RCC 7860 (cell line): ENCODE measurements at regions not wholly inside any gene's neighbourhood (a gene's known extent, or its start where the extent isn't known, plus 50 kb on each side); places are given as distances from the start of the nearest gene placed in this dataset.
"Not testable (repeated sequence)": the region's sequence is repeated elsewhere in the genome, so short reads cannot be mapped to it uniquely, and the experiment has no call there.

Experiments
- DNase-seq: peaks from one replicate; pipeline ENCODE4 v3.0.0-alpha.2; 2015; ENCODE audit warnings: low spot score
- FAIRE-seq: peaks from 2 replicates; lab custom pipeline; 2012; peaks lifted over from hg19 to GRCh38; lab: Jason Lieb, UNC

DNA sequence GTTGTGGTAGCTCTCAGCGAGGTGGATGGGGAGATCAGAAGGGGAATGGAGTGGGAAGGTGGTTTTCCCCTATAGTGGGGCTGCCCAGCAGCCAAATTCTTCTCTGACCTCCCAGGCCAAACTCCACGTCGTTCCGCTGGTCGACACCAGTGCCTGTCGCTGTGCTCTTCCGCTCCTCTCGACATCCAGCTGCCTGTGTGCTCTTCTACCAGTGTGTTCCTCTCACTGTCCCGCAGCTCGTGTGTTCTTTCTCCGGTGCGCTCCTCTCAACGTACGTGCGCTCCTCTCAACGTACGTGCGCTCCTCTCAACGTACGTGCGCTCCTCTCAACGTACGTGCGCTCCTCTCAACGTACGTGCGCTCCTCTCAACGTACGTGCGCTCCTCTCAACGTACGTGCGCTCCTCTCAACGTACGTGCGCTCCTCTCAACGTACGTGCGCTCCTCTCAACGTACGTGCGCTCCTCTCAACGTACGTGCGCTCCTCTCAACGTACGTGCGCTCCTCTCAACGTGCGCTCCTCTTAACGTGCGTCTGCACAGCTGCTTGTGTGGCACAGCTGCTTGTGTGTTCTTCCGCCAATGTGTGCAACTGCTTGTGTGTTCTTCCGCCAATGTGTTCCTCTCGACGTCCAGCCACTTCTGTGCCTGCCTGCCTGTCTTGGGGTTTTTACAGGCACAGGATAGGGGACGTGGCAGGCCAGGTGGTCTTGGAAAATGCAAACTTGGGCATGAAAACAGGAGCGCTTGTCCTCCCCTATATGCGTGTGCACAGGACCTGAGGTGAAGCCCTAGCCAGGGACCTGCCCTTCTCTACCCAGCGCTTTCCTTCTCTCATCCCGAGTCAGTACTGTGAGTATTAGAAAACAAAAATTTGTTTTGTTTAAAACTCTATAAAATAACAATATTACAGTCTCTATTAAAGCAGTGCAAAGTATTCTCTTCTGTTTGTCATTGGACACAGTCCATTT is 991.1 kb downstream of the GBE1 start:
- DNase-seq (no peak), FAIRE-seq (no peak)

DNA sequence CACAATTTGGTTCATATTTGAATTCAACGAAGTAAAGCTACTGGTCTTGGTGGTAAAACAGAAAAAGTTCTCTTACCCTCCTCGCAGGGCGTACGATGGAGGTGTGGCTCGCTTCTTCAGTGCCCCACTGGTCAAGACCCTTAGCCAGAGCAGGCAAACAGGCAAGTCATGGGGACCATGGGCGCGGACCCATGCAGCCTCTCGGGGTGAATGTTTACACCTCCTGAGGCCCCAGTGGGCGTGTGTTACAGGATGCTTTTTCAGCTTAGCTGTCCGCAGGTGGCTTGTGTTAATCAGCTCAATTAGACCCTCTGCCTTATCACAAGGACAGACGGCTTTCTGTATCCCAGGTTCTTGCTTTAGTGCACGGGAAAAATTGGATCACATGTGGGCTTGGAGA is 991.8 kb downstream of the GBE1 start:
- DNase-seq: no peak
- no peak for FAIRE-seq

DNA sequence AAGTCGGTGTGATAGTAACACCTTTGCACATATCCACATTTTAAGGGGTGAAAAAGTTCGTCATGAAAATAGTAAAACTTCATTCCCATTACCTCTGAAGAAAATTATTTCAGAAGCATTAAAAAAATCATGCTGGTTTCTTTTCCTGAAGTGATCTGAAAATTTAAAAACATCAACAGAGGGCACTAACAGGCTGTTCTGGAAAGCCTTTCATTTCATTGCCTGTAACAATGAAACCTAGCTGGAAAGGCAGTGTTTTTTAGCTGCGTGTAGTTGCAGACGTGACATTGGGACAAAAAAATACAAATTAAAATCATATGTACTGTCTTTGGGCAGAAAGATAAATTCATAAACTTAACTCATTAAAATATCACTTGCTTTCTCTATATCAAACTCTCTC is 993.8 kb downstream of the GBE1 start:
- no peak for DNase-seq
- FAIRE-seq: no peak

DNA sequence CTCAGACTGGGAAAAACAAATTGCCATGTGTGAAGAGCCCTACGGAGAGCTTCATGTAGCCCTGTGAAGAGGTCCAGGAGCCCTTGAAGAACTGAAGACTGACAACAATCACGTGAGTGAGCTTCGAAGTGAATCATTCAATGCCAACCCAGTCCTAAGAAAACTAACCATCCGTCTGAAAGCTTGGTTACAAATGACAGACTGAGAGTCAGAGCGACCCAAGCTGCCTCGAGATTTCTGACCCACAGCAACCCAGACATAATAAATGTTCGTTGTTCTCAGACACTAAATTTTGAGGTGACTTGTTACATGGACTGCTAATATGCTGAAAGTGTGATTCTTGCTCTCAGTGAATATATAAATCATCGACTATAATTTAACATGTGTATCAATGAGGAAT is 987.2 kb upstream of the ROBO1 start:
- FAIRE-seq (no peak), DNase-seq (no peak)

DNA sequence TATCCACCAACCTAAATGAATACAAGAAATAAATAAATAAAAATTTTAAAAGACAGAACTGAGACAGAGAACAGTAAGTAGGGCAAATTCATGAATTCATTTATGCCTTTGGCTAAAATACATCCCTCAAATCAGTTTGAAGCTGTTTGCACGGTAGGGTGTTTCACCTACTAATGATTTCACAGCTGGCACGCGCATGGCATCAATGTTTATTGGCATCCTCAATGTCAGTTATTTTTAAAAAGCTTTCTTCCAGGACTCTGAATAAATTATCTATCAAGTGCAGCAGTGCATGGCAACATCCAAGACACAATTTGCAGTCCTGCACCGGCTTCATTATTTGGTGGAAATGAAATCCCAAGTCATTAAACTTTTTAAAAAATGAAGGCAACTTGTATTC is 985.2 kb upstream of the ROBO1 start:
- DNase-seq (no peak), FAIRE-seq (no peak)

DNA sequence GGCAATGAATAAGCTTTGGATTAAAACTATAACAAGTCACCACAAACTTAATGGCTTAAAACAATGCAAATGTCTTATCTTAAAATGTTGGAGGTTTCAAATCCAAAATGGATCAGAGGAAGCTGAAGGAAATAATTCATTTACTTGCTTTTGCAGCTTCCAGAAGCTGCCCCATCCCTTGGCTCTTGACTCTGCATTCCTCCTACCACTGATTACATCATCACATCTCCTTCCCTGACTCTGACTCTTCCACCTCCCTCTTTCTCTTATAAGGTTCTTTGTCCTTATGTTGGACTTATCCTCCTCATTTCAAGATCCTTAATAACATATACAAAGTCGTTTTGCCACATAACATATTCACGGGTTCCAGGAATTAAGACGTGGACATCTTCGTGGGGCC is 982.8 kb upstream of the ROBO1 start:
- FAIRE-seq (no peak), DNase-seq (no peak)

DNA sequence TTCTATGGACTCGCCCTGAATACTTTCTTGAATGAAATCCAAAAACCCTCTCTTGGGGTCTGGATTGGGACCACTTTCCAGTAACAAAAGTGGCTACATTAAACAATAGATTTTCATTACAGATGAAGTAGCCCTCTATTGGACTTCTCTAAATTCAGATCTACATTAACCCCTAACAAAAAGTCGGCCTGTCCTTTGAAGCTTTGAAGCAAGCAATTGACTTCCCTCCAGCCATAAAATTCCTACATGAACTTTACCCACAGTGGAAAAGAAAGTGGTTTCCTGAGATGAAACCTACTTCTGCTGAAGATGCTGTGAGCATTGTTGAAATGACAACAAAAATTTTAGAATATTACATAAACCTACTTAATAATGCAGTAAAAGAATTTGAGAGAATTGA is 967.1 kb upstream of the ROBO1 start:
- FAIRE-seq (no peak), DNase-seq (no peak)

DNA sequence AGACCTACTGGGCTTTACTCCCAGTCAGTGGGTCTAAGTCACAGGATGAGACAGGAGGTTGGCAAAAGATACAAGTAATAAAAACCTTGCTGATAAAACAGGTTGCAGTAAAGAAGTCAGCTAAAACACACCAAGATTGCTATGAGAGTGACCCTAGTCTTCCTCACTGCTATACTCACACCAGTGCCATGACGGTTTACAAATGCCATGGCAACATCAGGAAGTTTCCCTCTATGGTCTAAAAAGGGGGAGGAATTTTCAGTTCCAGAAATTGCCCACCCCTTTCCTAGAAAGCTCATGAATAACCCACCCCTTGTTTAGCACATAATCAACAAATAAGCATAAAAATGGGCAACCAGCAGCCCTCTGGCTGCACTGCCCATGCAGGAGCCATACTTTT is 966.7 kb upstream of the ROBO1 start:
- DNase-seq (no peak), FAIRE-seq (no peak)

DNA sequence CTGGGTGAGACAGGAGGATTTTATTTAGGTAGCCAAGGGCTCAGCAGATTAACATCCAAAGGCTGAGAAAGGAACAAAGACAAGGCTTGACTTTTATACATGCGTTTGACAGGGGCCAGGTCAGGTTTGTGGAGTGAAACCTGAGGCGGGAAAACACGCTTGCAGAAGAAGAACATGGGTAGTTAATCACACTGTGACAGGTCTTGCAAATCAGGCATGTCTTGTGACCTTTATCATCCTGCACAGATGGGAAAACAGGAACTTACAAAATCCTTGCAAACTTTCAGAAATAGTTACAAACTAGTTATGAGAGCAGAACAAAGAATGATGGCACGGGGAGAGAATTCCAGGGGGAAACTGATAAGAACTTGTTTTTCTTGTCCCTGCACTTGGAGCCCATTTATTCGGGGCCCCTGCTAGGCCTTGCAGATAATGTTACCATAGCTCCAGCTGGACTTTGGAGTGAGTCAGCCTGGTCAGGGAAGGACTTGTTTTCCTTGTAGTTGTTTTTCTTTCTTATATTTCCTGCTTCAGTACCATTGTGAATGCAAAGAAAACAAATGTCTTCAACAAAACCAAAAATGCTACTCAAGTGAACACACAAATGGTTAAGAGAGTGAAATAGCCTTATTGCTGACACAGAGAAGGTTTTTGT is 965.9 kb upstream of the ROBO1 start:
- DNase-seq (no peak), FAIRE-seq (no peak)

DNA sequence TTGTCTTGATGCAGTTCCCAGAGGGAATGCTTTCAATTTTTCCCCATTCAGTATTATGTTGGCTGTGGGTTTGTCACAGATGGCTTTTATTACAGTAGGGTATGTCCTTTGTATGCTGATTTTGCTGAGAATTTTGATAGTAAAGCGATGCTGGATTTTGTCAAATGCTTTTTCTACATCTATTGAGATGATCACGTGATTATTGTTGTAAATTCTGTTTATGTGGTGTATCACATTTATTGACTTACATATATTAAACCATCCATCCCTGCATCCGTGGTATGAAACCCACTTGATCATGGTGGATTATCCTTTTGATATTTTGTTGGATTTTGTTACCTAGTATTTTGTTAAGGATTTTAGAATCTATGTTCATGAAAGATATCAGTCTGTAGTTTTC is 959.8 kb upstream of the ROBO1 start:
- not testable (repeated sequence) for FAIRE-seq, DNase-seq

DNA sequence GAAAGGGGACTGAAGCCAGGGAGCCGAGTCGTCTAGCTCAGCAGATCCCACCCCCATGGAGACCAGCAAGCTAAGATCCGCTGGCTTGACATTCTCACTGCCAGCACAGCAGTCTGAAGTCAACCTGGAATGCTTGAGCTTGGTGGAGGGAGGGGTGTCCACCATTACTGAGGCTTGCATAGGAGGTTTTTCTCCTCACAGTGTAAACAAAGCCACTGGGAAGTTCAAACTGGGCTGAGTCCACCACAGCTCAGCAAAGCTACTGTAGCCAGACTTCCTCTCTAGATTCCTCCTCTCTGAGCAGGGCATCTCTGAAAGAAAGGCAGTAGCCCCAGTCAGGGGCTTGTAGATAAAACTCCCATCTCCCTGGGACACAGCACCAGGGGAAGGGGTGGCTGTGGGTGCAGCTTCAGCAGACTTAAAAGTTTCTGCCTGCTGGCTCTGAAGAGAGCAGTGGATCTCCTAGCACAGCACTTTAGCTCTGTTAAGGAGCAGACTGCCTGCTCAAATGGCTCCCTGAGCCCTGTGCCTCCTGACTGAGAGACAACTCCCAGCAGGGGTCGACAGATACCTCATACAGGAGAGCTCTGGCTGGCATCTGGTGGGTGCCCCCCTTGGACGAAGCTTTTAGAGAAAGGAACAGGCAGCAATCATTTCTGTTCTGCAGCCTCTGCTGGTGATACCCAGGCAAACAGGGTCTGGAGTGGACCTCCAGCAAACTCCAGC is 942.0 kb upstream of the ROBO1 start:
- not testable (repeated sequence) for FAIRE-seq

DNA sequence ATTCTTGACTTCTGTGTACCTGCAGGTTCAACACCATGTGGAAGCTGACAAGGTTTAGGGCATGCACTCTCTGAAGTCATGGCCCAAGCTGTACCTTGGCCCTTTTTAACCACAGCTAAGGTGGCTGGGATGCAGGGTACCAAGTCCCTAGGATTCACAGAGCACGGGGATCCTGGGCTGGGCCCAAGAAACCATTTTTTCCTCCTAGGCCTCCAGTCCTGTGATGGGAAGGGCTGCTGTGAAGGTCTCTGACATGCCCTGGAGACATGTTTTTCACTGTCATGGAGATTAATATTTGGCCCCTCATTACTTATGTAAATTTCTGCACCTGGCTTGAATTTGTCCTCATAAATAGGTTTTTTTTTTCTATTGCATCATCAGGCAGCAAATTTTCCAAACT is 937.5 kb upstream of the ROBO1 start:
- DNase-seq (no peak), FAIRE-seq (no peak)

More for the DNA sequence above, 942.0 kb upstream of the ROBO1 start:
- DNase-seq: not testable (repeated sequence)

DNA sequence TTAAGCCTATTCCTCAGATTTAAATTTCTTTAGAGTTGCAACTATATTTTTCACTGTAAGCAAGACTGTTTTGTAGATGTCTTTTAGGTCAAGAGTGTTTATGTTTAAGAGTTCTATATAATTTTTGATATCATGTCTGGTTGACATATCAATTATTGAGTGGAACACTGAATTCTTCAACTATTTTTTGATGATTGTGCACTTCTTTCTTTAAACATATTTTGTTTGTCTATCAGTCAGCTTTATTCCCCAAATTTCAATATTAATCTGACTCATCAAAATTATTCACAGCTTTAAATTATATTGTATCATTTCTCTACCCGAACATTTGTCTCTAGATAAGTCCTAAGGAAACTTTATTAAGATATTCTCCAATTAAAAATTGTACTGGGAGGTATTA is 933.6 kb upstream of the ROBO1 start:
- no peak for FAIRE-seq
- DNase-seq: no peak

DNA sequence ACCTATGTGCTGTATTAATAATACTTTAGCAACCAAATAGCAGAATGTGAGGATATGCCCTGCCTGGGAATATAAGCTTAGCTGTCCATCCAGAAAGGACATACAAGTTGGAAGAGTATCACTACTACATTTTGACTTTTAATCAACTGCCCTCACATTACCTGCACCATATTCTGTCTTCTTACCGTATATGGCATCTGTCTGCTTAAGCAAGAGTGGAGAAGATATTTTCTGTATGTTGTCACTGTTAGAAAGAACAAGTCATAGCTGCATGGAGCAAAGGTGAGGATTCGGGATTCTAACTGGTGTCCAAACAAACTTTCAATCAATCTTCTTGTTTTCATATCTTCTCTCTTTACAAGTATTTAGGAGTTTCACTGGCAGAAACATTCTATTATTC is 929.5 kb upstream of the ROBO1 start:
- FAIRE-seq: no peak

DNA sequence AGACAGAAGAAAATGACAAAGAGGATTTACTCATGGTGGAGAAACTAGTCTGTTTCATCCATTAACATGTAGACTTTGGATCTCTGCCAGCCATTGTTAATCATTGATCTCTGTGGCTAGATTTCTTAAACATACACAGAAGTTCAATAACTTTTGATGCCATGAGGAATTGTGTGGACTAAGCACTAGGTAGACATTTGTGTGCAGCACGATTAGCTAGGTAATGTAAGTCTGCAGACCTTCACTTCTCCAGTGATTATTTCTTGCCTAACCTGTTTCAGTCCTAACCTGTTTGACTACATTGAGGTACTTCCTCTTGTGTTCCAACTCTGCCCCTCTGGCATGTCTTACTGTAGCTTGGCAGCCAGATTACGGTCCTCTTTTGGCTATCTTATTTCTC is 928.5 kb upstream of the ROBO1 start:
- peak; percentile 16 for FAIRE-seq
- no peak for DNase-seq

More for the DNA sequence above, 929.5 kb upstream of the ROBO1 start:
- DNase-seq: no peak

DNA sequence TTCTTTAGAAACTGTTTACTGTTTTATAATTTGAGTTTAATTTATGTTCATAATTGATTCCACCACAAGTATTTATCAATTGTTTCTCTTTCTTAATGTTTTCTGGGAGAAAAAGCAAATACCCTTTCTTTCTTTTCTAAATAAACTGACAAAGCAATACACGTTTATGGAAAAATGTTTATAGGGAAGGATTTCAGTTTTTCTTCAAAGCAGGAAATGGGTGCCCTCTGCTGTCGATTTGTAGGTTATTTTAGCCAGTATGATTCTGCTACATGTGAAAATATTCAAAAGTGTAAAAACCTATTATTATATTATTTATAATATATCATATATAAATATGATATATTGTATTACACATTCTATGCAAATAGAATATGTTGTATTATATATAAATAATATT is 921.0 kb upstream of the ROBO1 start:
- no peak for DNase-seq
- peak; percentile 65 for FAIRE-seq

DNA sequence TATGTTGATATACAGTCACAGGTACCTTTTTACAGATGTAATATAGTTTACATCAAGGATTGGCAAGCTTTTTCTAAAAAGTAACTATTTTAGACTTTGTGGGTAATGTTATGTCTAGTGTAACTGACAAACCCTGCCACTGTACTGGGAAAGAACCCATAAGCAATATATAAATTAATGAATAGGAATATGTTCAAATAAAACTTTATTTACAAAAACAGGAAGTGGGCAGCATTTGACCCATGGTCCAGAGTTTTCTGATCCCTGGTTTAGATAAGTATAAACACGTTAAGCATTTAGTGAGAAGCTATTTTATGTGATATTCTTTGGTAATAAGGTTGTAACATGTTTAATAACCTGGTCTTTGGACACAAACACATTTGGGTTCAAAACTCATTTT is 915.2 kb upstream of the ROBO1 start:
- FAIRE-seq: no peak
- no peak for DNase-seq

DNA sequence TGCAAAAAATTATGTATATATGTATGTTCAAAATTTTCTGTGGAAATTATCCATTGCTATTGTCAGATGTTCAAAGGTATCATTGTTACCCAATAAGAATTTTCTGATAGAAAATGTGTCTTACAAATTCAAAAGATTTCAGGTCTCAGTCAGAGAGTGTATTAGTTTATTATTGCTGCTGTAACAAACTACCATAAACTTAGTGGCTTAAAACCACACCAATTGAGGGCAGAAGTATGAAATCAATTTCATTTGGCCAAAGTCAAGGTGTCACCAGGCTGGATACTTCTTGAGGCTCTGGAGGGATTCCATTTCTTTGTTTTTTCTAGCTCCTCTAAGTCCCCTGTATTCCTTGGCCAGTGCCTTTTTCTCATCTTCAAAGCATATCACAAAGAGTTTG is 914.4 kb upstream of the ROBO1 start:
- FAIRE-seq: no peak
- DNase-seq: no peak

DNA sequence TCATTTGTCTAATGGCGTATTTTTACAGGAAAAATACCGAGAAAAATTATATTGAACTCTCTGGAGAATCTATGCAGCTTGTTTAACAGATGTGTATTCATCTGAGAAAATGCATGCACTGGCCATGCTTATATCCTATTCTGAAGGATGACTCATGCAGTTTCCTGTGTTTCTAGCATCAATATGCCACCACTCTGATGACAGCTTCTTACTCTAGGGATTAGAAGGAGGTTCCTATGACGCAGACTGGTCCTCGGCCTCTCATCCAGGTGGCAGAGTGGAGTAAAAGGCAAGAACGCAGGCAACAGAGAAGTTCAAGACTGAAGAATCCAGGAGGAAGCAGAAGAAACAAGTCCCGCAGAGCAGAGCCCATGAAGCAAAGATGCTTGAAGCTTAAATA is 910.0 kb upstream of the ROBO1 start:
- FAIRE-seq (no peak), DNase-seq (no peak)

DNA sequence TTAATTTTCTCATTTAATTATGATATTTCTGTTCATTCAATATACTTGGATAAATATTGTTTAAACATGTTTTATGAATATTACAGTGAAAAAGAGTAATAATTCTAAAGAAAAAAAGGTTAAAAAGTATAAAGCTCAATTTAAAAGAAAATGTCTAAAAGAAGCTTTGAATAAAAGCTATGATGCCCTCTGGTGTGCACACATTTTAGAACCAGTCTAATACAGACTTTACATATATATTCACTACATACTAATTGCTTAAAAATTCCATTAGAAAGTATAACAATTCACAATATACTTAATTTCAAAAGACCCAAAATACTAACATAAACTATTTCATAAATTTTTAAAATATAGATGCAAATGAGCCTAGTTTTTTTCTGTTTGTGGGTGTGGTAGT is 909.1 kb upstream of the ROBO1 start:
- FAIRE-seq: no peak

DNA sequence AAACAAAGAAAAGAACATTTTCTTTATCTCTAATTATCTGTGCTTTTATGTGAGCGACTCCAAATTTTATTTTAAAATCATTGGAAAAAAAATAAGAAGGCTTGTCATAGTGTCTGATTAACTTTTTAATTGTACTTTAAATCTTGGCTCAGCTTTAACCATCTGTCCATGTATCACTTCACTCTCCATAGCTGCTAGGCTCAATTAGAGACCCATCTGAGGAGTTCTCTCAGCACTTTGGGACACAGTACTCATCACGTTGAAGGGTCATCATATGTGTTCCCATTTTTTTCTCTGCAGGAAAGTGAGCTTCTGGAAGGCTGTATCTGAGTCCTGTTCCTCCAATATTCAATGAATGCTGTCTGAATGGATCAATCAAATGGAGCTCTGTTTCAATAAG is 908.5 kb upstream of the ROBO1 start:
- no peak for FAIRE-seq
- no peak for DNase-seq

More for the DNA sequence above, 909.1 kb upstream of the ROBO1 start:
- DNase-seq: no peak

DNA sequence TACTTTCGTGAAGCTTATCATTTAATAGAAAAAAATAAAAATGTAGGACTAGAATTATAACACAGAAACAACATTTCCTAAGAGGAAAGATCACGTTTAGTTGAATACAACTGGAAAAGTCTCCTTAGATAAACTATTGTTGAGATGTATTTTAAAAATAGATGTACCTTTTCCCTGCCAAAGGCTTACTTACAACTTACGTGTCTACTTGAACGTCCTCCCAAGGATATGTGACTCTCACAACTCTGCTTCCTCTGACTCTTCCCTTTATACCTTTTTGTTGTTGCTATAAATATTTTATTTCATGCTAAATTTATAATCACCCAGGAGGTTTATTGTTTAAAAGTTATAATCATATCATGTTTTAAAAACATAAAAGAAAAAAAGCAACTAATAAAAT is 908.0 kb upstream of the ROBO1 start:
- no peak for DNase-seq
- no peak for FAIRE-seq
